ENCODE measurements at regions not wholly inside any gene's neighbourhood (a gene's known extent, or its start where the extent isn't known, plus 50 kb on each side); places are given as distances from the start of the nearest gene placed in this dataset.

GRCh38 chr1:189046127-189046526, 1431.5 kb downstream of the BRINP3 start:
- no peaks in the 10 kb centered on the region for H3K36me3 ChIP-seq (ENCODE audit: low read depth)
- H3K9me2 ChIP-seq (ENCODE audit: insufficient read depth) = no peaks in the 10 kb centered on the region
- no peaks in the 10 kb centered on the region for H4K20me1 ChIP-seq (ENCODE audit: insufficient read depth)
- no peak overlapping the region for H3K4me2 ChIP-seq (ENCODE audit: unreplicated experiment)
- H3K9ac ChIP-seq = no peak overlapping the region
- no peak overlapping the region for H3K4me3 ChIP-seq
- H3K27me3 ChIP-seq (replicated peaks; ENCODE audit: insufficient read depth) = no peaks in the 10 kb centered on the region
- no peaks in the 10 kb centered on the region for H3K79me2 ChIP-seq (ENCODE audit: insufficient read depth)
- WGBS, 2 experiments (ENCODE audit: low coverage in 1 of 2, low lambda C conversion rate in 2 of 2, missing lambda C conversion rate in 2 of 2) = 7 to 15% methylated on average over 2 of the region's 2 CpGs
- DNase-seq = no peak
- peaks cover 3% of the 10 kb centered on the region for H3K9me3 ChIP-seq (ENCODE audit: low read depth)
- H2AFZ ChIP-seq = no peak overlapping the region
- no peak overlapping the region for H3K27ac ChIP-seq
- TF ChIP-seq EZH2 (IDR thresholded peaks at IDR 0.05; ENCODE audit: insufficient read depth, poor library complexity, severe bottlenecking) (no peak), EZH2phosphoT487 (IDR thresholded peaks at IDR 0.05; ENCODE audit: insufficient read depth, low read depth) (no peak)
- H3K4me1 ChIP-seq (ENCODE audit: insufficient read depth) = no peaks in the 10 kb centered on the region
- H3F3A ChIP-seq (ENCODE audit: insufficient read depth) = no peaks in the 10 kb centered on the region
- in situ Hi-C loops (cut with MboI) = no loop called here

GRCh38 chr1:189084811-189085210, 1392.9 kb downstream of the BRINP3 start:
- no peaks in the 10 kb centered on the region for H3K27me3 ChIP-seq (replicated peaks; ENCODE audit: insufficient read depth)
- H3K9ac ChIP-seq = no peak overlapping the region
- H2AFZ ChIP-seq = no peak overlapping the region
- no peaks in the 10 kb centered on the region for H3K79me2 ChIP-seq (ENCODE audit: insufficient read depth)
- 0 to 3% methylated on average over 2 of the region's 2 CpGs for WGBS, 2 experiments (ENCODE audit: low coverage in 1 of 2, low lambda C conversion rate in 2 of 2, missing lambda C conversion rate in 2 of 2)
- no peak overlapping the region for H3K4me3 ChIP-seq
- no peak for DNase-seq
- TF ChIP-seq EZH2phosphoT487 (IDR thresholded peaks at IDR 0.05; ENCODE audit: insufficient read depth, low read depth) = no peak
- no peak for TF ChIP-seq EZH2 (IDR thresholded peaks at IDR 0.05; ENCODE audit: insufficient read depth, poor library complexity, severe bottlenecking)
- no peaks in the 10 kb centered on the region for H3K4me1 ChIP-seq (ENCODE audit: insufficient read depth)
- in situ Hi-C loops (cut with MboI) = no loop called here
- H3K9me3 ChIP-seq (ENCODE audit: low read depth) = no peaks in the 10 kb centered on the region
- no peaks in the 10 kb centered on the region for H3K36me3 ChIP-seq (ENCODE audit: low read depth)
- no peak overlapping the region for H3K27ac ChIP-seq
- no peaks in the 10 kb centered on the region for H3K9me2 ChIP-seq (ENCODE audit: insufficient read depth)
- no peak overlapping the region for H3K4me2 ChIP-seq (ENCODE audit: unreplicated experiment)
- no peaks in the 10 kb centered on the region for H4K20me1 ChIP-seq (ENCODE audit: insufficient read depth)
- H3F3A ChIP-seq (ENCODE audit: insufficient read depth) = no peaks in the 10 kb centered on the region

DNA sequence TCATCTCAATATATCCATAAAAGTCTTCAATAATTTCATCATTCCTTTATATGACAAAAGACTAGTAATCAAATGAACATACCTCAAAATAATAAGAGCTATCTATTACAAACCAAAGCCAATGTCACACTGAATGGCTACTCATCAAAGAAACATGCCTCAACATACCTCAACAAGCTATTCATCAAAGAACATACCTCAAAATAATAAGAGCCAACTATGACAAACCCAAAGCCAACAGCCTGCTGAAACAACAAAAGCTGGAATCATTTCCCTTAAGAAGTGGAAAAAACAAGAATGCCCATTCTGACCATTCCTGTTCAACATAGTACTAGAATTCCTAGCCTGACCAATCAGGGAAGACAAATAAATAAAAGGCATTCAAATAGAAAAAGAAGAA, 1373.7 kb downstream of the BRINP3 start:
- no peak for DNase-seq
- no peaks in the 10 kb centered on the region for H3K4me1 ChIP-seq (ENCODE audit: insufficient read depth)
- H3K4me2 ChIP-seq (ENCODE audit: unreplicated experiment) = no peak overlapping the region
- no peaks in the 10 kb centered on the region for H3F3A ChIP-seq (ENCODE audit: insufficient read depth)
- no peak overlapping the region for H2AFZ ChIP-seq
- H3K36me3 ChIP-seq (ENCODE audit: low read depth) = no peaks in the 10 kb centered on the region
- H4K20me1 ChIP-seq (ENCODE audit: insufficient read depth) = no peaks in the 10 kb centered on the region
- no peak overlapping the region for H3K4me3 ChIP-seq
- no peak overlapping the region for H3K9ac ChIP-seq
- H3K27ac ChIP-seq = no peak overlapping the region
- H3K9me3 ChIP-seq (ENCODE audit: low read depth) = no peaks in the 10 kb centered on the region
- in situ Hi-C loops (cut with MboI) = no loop called here
- TF ChIP-seq EZH2phosphoT487 (IDR thresholded peaks at IDR 0.05; ENCODE audit: insufficient read depth, low read depth) = no peak
- TF ChIP-seq EZH2 (IDR thresholded peaks at IDR 0.05; ENCODE audit: insufficient read depth, poor library complexity, severe bottlenecking) = no peak
- no peaks in the 10 kb centered on the region for H3K9me2 ChIP-seq (ENCODE audit: insufficient read depth)
- no peaks in the 10 kb centered on the region for H3K79me2 ChIP-seq (ENCODE audit: insufficient read depth)
- H3K27me3 ChIP-seq (replicated peaks; ENCODE audit: insufficient read depth) = no peaks in the 10 kb centered on the region

- no peaks in the 10 kb centered on the region for H3K4me1 ChIP-seq (ENCODE audit: insufficient read depth)
- no peaks in the 10 kb centered on the region for H3K36me3 ChIP-seq (ENCODE audit: low read depth)
- no peaks in the 10 kb centered on the region for H3F3A ChIP-seq (ENCODE audit: insufficient read depth)
- H3K9me3 ChIP-seq (ENCODE audit: low read depth) = no peaks in the 10 kb centered on the region
- H3K79me2 ChIP-seq (ENCODE audit: insufficient read depth) = no peaks in the 10 kb centered on the region
- H3K9me2 ChIP-seq (ENCODE audit: insufficient read depth) = no peaks in the 10 kb centered on the region
- 11 to 16% methylated on average over 4 of the region's 4 CpGs for WGBS, 2 experiments (ENCODE audit: low coverage in 1 of 2, low lambda C conversion rate in 2 of 2, missing lambda C conversion rate in 2 of 2)
- H3K4me2 ChIP-seq (ENCODE audit: unreplicated experiment) = no peak overlapping the region
- in situ Hi-C loops (cut with MboI) = no loop called here
- DNase-seq = no peak
- no peak overlapping the region for H2AFZ ChIP-seq
- no peak overlapping the region for H3K4me3 ChIP-seq
- H3K27ac ChIP-seq = no peak overlapping the region
- H4K20me1 ChIP-seq (ENCODE audit: insufficient read depth) = no peaks in the 10 kb centered on the region
- H3K27me3 ChIP-seq (replicated peaks; ENCODE audit: insufficient read depth) = no peaks in the 10 kb centered on the region
- no peak for TF ChIP-seq EZH2 (IDR thresholded peaks at IDR 0.05; ENCODE audit: insufficient read depth, poor library complexity, severe bottlenecking)
- TF ChIP-seq EZH2phosphoT487 (IDR thresholded peaks at IDR 0.05; ENCODE audit: insufficient read depth, low read depth) = no peak
- H3K9ac ChIP-seq = no peak overlapping the region
Observed at GRCh38 chr1:189117072-189117770, 1360.4 kb downstream of the BRINP3 start.

DNA sequence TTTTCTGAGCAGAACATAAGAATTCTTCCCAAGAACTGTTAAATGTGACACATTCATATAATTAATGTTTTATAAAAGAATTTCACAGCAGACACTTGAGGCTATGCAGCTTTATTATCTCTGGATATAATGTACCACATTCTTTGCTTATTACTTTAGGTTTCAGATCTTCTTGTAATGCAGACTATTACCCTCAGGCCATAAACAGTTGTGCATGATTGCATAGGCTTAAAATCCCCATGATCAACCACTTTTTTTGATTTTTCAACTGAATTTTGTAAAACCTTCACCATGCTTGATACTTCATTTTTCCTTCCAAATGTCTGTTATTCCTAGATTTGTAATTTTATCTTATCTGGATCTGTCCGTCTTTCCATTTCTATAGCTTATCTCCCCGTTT, 1355.7 kb downstream of the BRINP3 start:
- in situ Hi-C loops (cut with MboI) = no loop called here
- Histone ChIP-seq H3K9me3 (ENCODE audit: low read depth) (no peaks in the 10 kb centered on the region), H3K79me2 (ENCODE audit: insufficient read depth) (no peaks in the 10 kb centered on the region), H3K4me1 (ENCODE audit: insufficient read depth) (no peaks in the 10 kb centered on the region), H3K27ac (no peak overlapping the region), H3K4me3 (no peak overlapping the region), H3F3A (ENCODE audit: insufficient read depth) (no peaks in the 10 kb centered on the region), H3K9ac (no peak overlapping the region), H2AFZ (no peak overlapping the region), H4K20me1 (ENCODE audit: insufficient read depth) (no peaks in the 10 kb centered on the region), H3K4me2 (ENCODE audit: unreplicated experiment) (no peak overlapping the region), H3K27me3 (replicated peaks; ENCODE audit: insufficient read depth) (no peaks in the 10 kb centered on the region), H3K36me3 (ENCODE audit: low read depth) (no peaks in the 10 kb centered on the region), H3K9me2 (ENCODE audit: insufficient read depth) (no peaks in the 10 kb centered on the region)
- TF ChIP-seq EZH2 (IDR thresholded peaks at IDR 0.05; ENCODE audit: insufficient read depth, poor library complexity, severe bottlenecking) = no peak
- no peak for DNase-seq
- 15 to 18% methylated on average over 2 of the region's 2 CpGs for WGBS, 2 experiments (ENCODE audit: low coverage in 1 of 2, low lambda C conversion rate in 2 of 2, missing lambda C conversion rate in 2 of 2)
